Retinal pigment epithelial cell (primary cell): ENCODE measurements at regions not wholly inside any gene's neighbourhood (a gene's known extent, or its start where the extent isn't known, plus 50 kb on each side); places are given as distances from the start of the nearest gene placed in this dataset.

Source experiments
- DNase-seq: peaks from one replicate; pipeline ENCODE4 v3.0.0-alpha.2; 2010; ENCODE audit warnings: low read depth
- H3K4me3 ChIP-seq: 2 replicates; pipeline ENCODE4 v1.5.1; 2011; ENCODE audit warnings: mild to moderate bottlenecking, low read length, control low read depth, moderate library complexity
- TF ChIP-seq, protein P1 (sequence below): conservative IDR thresholded peaks from 2 replicates; pipeline ENCODE4 v1.5.1; 2011; ENCODE audit warnings: low read depth, low read length, control low read depth, inconsistent platforms

DNA sequence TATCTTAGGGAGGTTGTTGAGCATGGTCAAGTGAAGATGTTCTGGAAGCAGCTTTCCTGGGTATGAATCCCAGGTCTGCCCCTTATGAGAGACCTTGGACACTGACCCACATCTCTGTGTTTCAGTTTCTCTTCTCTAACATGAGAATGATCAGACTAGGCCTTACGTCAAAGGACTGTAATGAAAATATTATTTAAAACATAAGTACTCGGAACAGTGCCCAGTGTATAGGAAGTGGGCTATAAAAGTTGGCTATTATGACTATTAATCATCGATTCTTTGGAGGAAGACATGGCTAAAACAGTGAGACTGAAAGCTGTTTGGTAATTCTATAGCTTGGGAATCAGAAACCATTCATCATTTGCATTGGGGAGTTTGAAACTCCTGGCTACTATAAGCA lies 65.3 kb upstream of the MYO10 start:
- no peak overlapping the region for H3K4me3 ChIP-seq
- no peak for DNase-seq
- TF ChIP-seq, protein P1, sequence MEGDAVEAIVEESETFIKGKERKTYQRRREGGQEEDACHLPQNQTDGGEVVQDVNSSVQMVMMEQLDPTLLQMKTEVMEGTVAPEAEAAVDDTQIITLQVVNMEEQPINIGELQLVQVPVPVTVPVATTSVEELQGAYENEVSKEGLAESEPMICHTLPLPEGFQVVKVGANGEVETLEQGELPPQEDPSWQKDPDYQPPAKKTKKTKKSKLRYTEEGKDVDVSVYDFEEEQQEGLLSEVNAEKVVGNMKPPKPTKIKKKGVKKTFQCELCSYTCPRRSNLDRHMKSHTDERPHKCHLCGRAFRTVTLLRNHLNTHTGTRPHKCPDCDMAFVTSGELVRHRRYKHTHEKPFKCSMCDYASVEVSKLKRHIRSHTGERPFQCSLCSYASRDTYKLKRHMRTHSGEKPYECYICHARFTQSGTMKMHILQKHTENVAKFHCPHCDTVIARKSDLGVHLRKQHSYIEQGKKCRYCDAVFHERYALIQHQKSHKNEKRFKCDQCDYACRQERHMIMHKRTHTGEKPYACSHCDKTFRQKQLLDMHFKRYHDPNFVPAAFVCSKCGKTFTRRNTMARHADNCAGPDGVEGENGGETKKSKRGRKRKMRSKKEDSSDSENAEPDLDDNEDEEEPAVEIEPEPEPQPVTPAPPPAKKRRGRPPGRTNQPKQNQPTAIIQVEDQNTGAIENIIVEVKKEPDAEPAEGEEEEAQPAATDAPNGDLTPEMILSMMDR, result no peak

DNA sequence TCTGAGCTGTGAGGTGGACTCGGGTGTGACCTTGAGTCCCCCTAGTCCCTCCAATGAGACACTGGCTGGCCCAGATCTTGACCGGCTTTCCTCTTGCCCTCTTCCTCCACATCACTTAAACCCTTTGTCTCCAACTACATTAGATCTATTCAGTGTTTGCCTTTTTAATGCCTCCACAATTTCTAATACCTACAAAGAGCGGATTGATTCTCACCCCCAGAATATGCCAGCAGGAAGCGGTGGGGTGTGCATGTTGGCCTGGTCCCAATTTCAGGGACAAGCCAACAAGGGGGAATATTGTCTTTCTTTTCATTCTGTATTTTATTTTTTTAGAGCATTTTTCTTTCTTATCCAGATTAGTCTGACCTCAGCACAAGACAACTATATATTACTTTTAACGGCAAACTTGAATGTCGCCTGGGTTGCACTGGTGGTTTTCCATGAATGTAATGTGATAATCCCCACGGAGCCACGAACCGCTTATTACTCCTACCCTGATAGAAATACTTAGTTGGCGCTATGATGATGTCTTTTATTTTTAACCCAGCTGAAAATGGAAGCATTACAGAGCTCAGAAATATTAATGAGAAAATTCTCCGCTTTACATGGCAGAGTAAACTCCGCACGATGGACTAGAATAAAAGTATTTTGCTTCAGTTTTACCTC lies 68.5 kb upstream of the MYO10 start:
- TF ChIP-seq, protein P1, result no peak
- no peak for DNase-seq
- no peak overlapping the region for H3K4me3 ChIP-seq

DNA sequence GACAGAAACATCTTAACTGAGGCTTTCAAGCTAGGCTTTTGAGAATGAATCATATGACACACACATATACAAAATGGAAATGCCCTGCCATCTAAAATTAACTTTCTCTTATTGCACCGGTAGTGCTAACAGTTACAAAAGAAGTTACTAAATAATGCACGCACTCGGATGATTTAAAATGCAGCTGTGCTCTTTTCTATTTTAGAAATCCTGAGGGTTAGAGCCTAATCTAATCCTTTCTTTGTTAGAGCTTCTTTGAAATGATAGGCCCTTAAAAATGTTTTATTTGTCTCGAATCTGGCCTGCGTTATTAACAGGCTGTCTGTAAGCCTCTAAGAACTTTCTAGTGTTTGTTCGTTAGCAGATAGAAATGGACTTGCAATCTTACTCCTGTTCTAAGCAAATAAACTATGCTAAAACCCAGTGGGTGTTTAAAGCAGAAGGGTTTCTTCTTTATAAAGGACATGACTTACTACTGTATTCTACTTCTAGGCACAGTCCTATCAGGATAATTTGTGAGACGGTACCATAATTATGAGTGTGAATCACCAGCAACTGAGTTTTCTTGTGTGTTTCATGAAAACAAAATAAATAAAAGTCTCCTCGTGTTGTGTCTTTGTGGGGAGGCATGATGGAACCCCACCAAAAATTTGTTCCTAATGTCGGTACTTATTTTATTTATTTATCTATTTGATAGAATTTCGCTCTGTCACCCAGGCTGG lies 69.2 kb upstream of the MYO10 start:
- no peak for DNase-seq
- TF ChIP-seq, protein P1, result no peak
- H3K4me3 ChIP-seq, result no peak overlapping the region

DNA sequence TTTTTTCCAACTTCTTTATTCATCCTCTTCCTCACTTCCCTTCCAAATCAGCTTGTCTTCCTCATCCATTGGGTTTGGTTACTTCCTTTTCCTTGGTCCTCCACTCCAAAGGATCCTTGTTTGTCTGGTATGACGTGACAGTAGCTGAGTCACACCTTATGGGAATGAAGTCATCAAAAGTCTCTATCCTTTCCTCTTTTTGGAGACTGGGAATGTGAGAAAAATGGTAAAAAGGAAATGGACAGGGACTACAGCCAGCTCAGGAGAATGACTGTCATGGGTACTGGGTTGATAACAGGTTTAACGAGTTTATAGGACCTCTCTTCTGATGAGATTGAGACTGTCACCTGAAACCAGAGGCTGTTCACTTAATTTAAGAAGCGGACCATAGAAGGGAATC lies 76.2 kb upstream of the MYO10 start:
- H3K4me3 ChIP-seq, result no peak overlapping the region
- no peak for DNase-seq
- TF ChIP-seq, protein P1, result no peak

DNA sequence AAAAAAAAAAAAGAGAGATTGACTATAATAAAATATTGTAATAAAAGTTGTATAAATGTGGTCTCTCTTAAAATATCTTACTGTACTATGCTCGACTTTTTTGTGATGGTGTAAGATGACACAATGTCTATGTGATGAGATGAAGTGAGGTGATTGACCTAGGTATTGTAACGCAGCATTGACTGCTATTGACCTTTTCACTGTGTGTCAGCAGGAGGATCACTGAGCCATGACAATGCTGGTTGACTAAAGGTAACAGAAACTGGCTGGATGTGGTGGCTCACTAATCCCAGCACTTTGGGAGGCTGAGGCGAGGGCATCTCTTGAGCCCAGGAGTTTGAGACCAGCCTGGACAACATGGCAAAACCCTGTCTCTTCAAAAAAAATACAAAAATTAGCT lies 78.6 kb upstream of the MYO10 start:
- TF ChIP-seq, protein P1, result no peak
- H3K4me3 ChIP-seq, result no peak overlapping the region
- DNase-seq, result no peak

DNA sequence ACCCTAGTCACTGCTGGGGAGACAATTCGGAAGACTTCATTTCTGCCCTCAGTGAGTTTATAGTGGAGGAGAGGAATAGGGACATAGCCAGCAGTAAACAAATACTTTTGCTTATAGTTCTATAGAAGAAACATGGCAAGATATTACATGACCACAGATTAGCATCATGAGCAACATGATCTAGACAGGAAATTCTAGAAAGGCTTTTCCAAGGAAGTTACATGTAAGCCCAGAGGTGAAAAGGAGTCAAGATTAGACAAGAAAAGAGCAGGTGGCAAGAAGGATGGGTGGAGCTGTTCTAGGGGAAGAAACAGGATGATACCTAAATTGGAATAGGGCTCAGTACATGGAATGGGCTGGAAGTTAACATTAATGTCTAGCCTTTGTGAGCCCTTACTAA lies 82.8 kb upstream of the MYO10 start:
- DNase-seq, result no peak
- TF ChIP-seq, protein P1, result no peak
- H3K4me3 ChIP-seq, result no peak overlapping the region

DNA sequence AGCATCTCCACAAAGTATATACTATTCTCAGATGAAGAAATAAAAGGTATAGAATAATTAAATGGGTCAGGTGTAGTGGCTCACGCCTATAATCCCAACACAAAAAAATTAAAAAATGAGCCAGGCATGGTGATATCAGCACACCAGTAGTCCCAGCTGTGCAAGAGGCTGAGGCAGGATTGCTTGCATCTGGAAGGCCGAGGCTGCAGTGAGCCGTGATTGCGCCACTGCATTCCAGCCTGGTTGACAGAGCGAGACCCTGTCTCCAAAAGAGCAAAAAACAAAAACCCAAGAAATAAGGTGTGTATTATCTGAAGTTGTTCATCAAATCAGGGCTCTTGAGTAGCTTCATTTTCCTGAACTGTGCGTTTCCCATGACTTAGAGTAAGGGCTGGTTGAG lies 83.2 kb upstream of the MYO10 start:
- DNase-seq, result no peak
- no peak overlapping the region for H3K4me3 ChIP-seq
- TF ChIP-seq, protein P1, result no peak
